ENCODE measurements at regions not wholly inside any gene's neighbourhood (a gene's known extent, or its start where the extent isn't known, plus 50 kb on each side); places are given as distances from the start of the nearest gene placed in this dataset.

- no peaks in the 10 kb centered on the region for H3K36me3 ChIP-seq (ENCODE audit: control insufficient read depth, insufficient read depth, low read length)
- WGBS (ENCODE audit: insufficient coverage), result no CpG with 5 or more reads among the region's 3 CpGs
- peaks cover 10% of the 10 kb centered on the region for H3K9me3 ChIP-seq (replicated peaks; ENCODE audit: control insufficient read depth, low read depth, low read length)
- H3K4me1 ChIP-seq (ENCODE audit: control insufficient read depth, insufficient read depth, low read length), result peaks cover under 1% of the 10 kb centered on the region
- no peak for DNase-seq
- H3K27ac ChIP-seq (ENCODE audit: low read length), result no peak overlapping the region
- H3K27me3 ChIP-seq (ENCODE audit: control insufficient read depth, insufficient read depth, low read length), result no peaks in the 10 kb centered on the region
- no peak overlapping the region for H3K4me3 ChIP-seq (ENCODE audit: low read length)
Observed at GRCh38 chr2:150274108-150274507, 213.4 kb downstream of the RND3 start.

DNA sequence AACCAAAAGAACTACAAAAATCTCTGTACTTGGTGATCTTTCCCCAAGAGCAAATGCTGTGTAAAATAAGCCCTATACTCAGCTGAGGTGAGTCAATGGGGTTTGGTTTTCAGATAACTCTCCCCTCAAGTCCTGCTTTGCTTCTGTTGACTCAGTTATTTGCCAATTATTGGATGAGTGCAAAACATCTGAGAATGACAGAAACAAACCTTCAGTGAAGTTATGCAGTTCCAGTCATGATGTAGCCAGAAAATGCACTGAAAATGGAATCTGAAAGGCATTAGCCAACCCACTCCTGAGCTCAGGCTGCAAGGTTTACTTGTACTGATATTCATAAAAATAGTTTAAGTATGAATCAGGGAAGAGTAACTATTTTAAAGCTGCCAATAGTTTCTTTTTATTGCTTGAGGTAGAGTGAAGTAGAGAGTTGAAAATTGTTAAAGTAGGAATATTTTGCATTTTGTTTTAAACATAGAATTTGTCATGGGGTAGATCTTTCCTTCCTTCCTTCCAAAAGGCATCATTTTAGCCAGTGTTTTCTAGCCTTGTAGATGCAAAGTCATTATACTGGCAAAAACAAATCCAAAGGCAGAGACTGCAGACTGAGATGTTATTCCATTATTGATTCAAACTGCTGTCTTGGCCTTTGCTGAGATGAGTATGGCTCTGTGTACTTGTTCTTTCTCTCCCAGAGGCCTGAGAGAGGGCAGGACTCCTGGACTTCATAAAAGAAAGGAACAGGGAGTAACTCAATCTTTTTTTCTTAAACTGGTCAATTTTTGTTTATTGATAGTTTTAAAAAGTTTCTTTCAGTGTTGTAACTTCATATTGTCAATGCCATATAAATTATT lies 215.3 kb downstream of the RND3 start:
- H3K36me3 ChIP-seq (ENCODE audit: control insufficient read depth, insufficient read depth, low read length), result no peaks in the 10 kb centered on the region
- peaks cover 10% of the 10 kb centered on the region for H3K9me3 ChIP-seq (replicated peaks; ENCODE audit: control insufficient read depth, low read depth, low read length)
- H3K4me3 ChIP-seq (ENCODE audit: low read length), result no peak overlapping the region
- peak overlapping the region; percentile 65 for H3K27ac ChIP-seq (ENCODE audit: low read length)
- no peaks in the 10 kb centered on the region for H3K27me3 ChIP-seq (ENCODE audit: control insufficient read depth, insufficient read depth, low read length)
- DNase-seq, result peak; percentile 83
- no peaks in the 10 kb centered on the region for H3K4me1 ChIP-seq (ENCODE audit: control insufficient read depth, insufficient read depth, low read length)

GRCh38 chr2:150267651-150268415 lies 219.6 kb downstream of the RND3 start:
- no peaks in the 10 kb centered on the region for H3K9me3 ChIP-seq (replicated peaks; ENCODE audit: control insufficient read depth, low read depth, low read length)
- H3K36me3 ChIP-seq (ENCODE audit: control insufficient read depth, insufficient read depth, low read length), result no peaks in the 10 kb centered on the region
- DNase-seq, result no peak
- H3K27me3 ChIP-seq (ENCODE audit: control insufficient read depth, insufficient read depth, low read length), result no peaks in the 10 kb centered on the region
- H3K27ac ChIP-seq (ENCODE audit: low read length), result no peak overlapping the region
- no peaks in the 10 kb centered on the region for H3K4me1 ChIP-seq (ENCODE audit: control insufficient read depth, insufficient read depth, low read length)
- no CpG with 5 or more reads among the region's 3 CpGs for WGBS (ENCODE audit: insufficient coverage)
- no peak overlapping the region for H3K4me3 ChIP-seq (ENCODE audit: low read length)

DNA sequence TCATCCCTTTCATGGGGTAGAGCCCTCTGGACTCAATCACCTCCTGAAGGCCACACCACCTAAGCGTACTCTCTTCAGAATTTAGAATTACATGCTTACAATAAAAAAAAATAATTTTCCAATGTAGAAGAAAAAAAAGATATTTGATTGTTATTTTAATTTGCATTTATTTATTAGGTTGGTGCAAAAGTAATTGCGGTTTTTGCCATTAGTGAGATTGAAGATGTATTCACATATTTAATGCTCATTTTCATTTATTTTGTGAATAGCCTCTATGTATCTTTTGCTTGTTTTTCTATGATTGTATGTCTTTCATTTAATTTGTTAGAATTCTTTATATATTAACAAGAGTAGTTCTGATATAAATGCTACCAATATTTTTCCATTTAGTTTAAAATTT lies 220.5 kb downstream of the RND3 start:
- no peaks in the 10 kb centered on the region for H3K4me1 ChIP-seq (ENCODE audit: control insufficient read depth, insufficient read depth, low read length)
- whole genome bisulfite sequencing (ENCODE audit: insufficient coverage), result no CpG with 5 or more reads among the region's 2 CpGs
- no peaks in the 10 kb centered on the region for H3K27me3 ChIP-seq (ENCODE audit: control insufficient read depth, insufficient read depth, low read length)
- no peaks in the 10 kb centered on the region for H3K36me3 ChIP-seq (ENCODE audit: control insufficient read depth, insufficient read depth, low read length)
- H3K27ac ChIP-seq (ENCODE audit: low read length), result no peak overlapping the region
- H3K9me3 ChIP-seq (replicated peaks; ENCODE audit: control insufficient read depth, low read depth, low read length), result no peaks in the 10 kb centered on the region
- no peak overlapping the region for H3K4me3 ChIP-seq (ENCODE audit: low read length)
- DNase-seq, result no peak

- Histone ChIP-seq H3K4me3 (ENCODE audit: low read length) (no peak overlapping the region), H3K36me3 (ENCODE audit: control insufficient read depth, insufficient read depth, low read length) (no peaks in the 10 kb centered on the region), H3K27ac (ENCODE audit: low read length) (no peak overlapping the region), H3K4me1 (ENCODE audit: control insufficient read depth, insufficient read depth, low read length) (no peaks in the 10 kb centered on the region), H3K27me3 (ENCODE audit: control insufficient read depth, insufficient read depth, low read length) (no peaks in the 10 kb centered on the region), H3K9me3 (replicated peaks; ENCODE audit: control insufficient read depth, low read depth, low read length) (no peaks in the 10 kb centered on the region)
- no CpG with 5 or more reads among the region's 2 CpGs for WGBS (ENCODE audit: insufficient coverage)
- DNase-seq, result no peak
Observed at GRCh38 chr2:150264442-150264841, 223.0 kb downstream of the RND3 start.

- Histone ChIP-seq H3K27ac (ENCODE audit: low read length) (no peak overlapping the region), H3K27me3 (ENCODE audit: control insufficient read depth, insufficient read depth, low read length) (no peaks in the 10 kb centered on the region), H3K4me3 (ENCODE audit: low read length) (no peak overlapping the region), H3K4me1 (ENCODE audit: control insufficient read depth, insufficient read depth, low read length) (no peaks in the 10 kb centered on the region), H3K36me3 (ENCODE audit: control insufficient read depth, insufficient read depth, low read length) (no peaks in the 10 kb centered on the region), H3K9me3 (replicated peaks; ENCODE audit: control insufficient read depth, low read depth, low read length) (no peaks in the 10 kb centered on the region)
- no CpG with 5 or more reads among the region's 2 CpGs for WGBS (ENCODE audit: insufficient coverage)
- no peak for DNase-seq
Observed at GRCh38 chr2:150261691-150262090, 225.8 kb downstream of the RND3 start.

- DNase-seq, result no peak
- no peaks in the 10 kb centered on the region for H3K36me3 ChIP-seq (ENCODE audit: control insufficient read depth, insufficient read depth, low read length)
- peaks cover 4% of the 10 kb centered on the region for H3K4me1 ChIP-seq (ENCODE audit: control insufficient read depth, insufficient read depth, low read length)
- no peaks in the 10 kb centered on the region for H3K27me3 ChIP-seq (ENCODE audit: control insufficient read depth, insufficient read depth, low read length)
- no peak overlapping the region for H3K27ac ChIP-seq (ENCODE audit: low read length)
- H3K4me3 ChIP-seq (ENCODE audit: low read length), result no peak overlapping the region
- WGBS (ENCODE audit: insufficient coverage), result 92% methylated on average over 1 of the region's 1 CpG
- H3K9me3 ChIP-seq (replicated peaks; ENCODE audit: control insufficient read depth, low read depth, low read length), result no peaks in the 10 kb centered on the region
Observed at GRCh38 chr2:150260636-150261035, 226.8 kb downstream of the RND3 start.

DNA sequence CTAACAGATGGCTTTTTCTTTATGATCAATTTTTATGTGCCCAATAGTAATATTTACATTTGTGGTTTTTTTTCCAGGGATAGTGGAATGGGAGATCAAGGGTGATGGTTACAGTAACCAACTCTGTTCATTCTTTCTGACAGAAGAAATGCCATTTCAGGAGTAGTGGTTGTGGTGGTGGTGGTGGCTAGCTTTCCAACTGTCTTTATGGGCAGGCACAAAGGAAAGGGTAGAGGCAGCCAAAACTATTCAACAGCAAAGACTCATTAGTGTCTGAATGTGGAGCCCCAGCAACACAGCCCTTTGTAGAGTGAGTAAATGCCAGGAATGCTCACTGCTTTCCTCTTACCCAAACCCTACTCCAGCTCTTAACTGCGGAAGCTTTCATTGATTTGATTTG lies 227.7 kb downstream of the RND3 start:
- no peaks in the 10 kb centered on the region for H3K27me3 ChIP-seq (ENCODE audit: control insufficient read depth, insufficient read depth, low read length)
- WGBS (ENCODE audit: insufficient coverage), result no CpG with 5 or more reads among the region's 1 CpG
- H3K36me3 ChIP-seq (ENCODE audit: control insufficient read depth, insufficient read depth, low read length), result no peaks in the 10 kb centered on the region
- H3K9me3 ChIP-seq (replicated peaks; ENCODE audit: control insufficient read depth, low read depth, low read length), result no peaks in the 10 kb centered on the region
- DNase-seq, result no peak
- H3K4me3 ChIP-seq (ENCODE audit: low read length), result no peak overlapping the region
- no peak overlapping the region for H3K27ac ChIP-seq (ENCODE audit: low read length)
- peaks cover 4% of the 10 kb centered on the region for H3K4me1 ChIP-seq (ENCODE audit: control insufficient read depth, insufficient read depth, low read length)

DNA sequence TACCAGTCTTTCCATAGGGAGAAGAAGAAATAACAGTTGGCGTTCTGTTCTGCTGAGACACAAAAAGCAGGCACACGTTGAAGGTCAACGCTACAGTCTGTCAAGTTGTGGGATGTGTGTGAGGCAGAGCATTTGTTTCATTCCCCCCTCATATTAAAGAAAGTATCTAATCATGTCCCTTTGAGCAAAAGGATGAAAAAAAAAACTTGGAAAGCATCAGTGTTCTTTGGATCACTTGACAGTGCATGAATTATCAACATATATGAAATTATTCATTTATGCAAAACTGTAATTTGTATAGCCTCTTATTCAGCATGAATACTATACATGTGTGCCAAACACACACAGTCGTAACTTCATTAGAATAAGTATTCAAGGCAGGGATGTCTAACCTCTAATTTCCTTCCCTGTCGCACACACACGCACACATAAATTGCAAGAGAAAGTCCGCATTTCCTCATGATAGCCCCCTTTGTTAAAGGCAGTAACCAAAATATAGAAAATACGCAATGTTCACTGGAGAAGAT lies 228.6 kb downstream of the RND3 start:
- Histone ChIP-seq H3K27me3 (ENCODE audit: control insufficient read depth, insufficient read depth, low read length) (no peaks in the 10 kb centered on the region), H3K4me3 (ENCODE audit: low read length) (no peak overlapping the region), H3K9me3 (replicated peaks; ENCODE audit: control insufficient read depth, low read depth, low read length) (no peaks in the 10 kb centered on the region), H3K36me3 (ENCODE audit: control insufficient read depth, insufficient read depth, low read length) (no peaks in the 10 kb centered on the region), H3K4me1 (ENCODE audit: control insufficient read depth, insufficient read depth, low read length) (peaks cover 4% of the 10 kb centered on the region), H3K27ac (ENCODE audit: low read length) (no peak overlapping the region)
- no peak for DNase-seq
- WGBS (ENCODE audit: insufficient coverage), result no CpG with 5 or more reads among the region's 8 CpGs

DNA sequence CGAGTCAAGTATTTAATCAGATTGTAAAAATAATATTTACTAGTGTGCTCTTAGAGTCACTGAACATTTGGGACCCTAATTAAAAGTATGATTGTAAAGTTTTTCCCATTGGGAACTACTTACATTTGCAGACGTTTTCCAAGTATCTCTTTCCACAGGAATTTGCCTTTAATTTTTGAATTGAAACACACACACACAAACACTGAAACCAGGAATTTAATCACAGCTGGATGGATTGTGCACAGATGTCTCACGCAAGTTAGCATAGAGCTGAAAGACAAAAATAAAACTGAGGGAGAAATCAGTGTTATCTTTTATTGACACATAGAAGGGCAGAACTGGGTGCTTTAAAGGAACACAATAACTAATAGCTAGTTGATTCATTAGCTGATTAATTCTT lies 230.7 kb downstream of the RND3 start:
- Histone ChIP-seq H3K27me3 (ENCODE audit: control insufficient read depth, insufficient read depth, low read length) (no peaks in the 10 kb centered on the region), H3K9me3 (replicated peaks; ENCODE audit: control insufficient read depth, low read depth, low read length) (no peaks in the 10 kb centered on the region), H3K4me1 (ENCODE audit: control insufficient read depth, insufficient read depth, low read length) (peaks cover 4% of the 10 kb centered on the region), H3K27ac (ENCODE audit: low read length) (no peak overlapping the region), H3K36me3 (ENCODE audit: control insufficient read depth, insufficient read depth, low read length) (no peaks in the 10 kb centered on the region), H3K4me3 (ENCODE audit: low read length) (no peak overlapping the region)
- DNase-seq, result peak; percentile 64
- WGBS (ENCODE audit: insufficient coverage), result no CpG with 5 or more reads among the region's 3 CpGs
